ENCODE measurements at regions not wholly inside any gene's neighbourhood (a gene's known extent, or its start where the extent isn't known, plus 50 kb on each side); places are given as distances from the start of the nearest gene placed in this dataset.

- no peak for DNase-seq (ENCODE audit: low read depth, low spot score)
- H3K4me3 ChIP-seq (ENCODE audit: low read length) = no peak overlapping the region
These were observed 76.9 kb upstream of the NRXN1 start for GRCh38 chr2:51108794-51109193.

GRCh38 chr2:51107841-51108240 is 75.9 kb upstream of the NRXN1 start:
- H3K4me3 ChIP-seq (ENCODE audit: low read length) = no peak overlapping the region
- DNase-seq (ENCODE audit: low read depth, low spot score) = no peak

GRCh38 chr2:51105811-51106210 is 73.9 kb upstream of the NRXN1 start:
- no peak for DNase-seq (ENCODE audit: low read depth, low spot score)
- H3K4me3 ChIP-seq (ENCODE audit: low read length) = no peak overlapping the region

- no peak for DNase-seq (ENCODE audit: low read depth, low spot score)
- H3K4me3 ChIP-seq (ENCODE audit: low read length) = no peak overlapping the region
These were observed 71.3 kb upstream of the NRXN1 start for GRCh38 chr2:51103205-51103604.

- DNase-seq (ENCODE audit: low read depth, low spot score) = no peak
- H3K4me3 ChIP-seq (ENCODE audit: low read length) = no peak overlapping the region
These were observed 61.1 kb upstream of the NRXN1 start for GRCh38 chr2:51093016-51093415.

GRCh38 chr2:51085420-51086068 is 53.6 kb upstream of the NRXN1 start:
- DNase-seq (ENCODE audit: low read depth, low spot score) = no peak
- no peak overlapping the region for H3K4me3 ChIP-seq (ENCODE audit: low read length)

- no peak overlapping the region for H3K4me3 ChIP-seq (ENCODE audit: low read length)
- DNase-seq (ENCODE audit: low read depth, low spot score) = no peak
These were observed 52.8 kb upstream of the NRXN1 start for GRCh38 chr2:51084750-51085149.
